Left ventricle myocardium inferior (tissue), 1 donor: ENCODE measurements at regions not wholly inside any gene's neighbourhood (a gene's known extent, or its start where the extent isn't known, plus 50 kb on each side); places are given as distances from the start of the nearest gene placed in this dataset.

Source experiments
- DNase-seq: peaks from one replicate; pipeline ENCODE4 v3.0.0-alpha.2; 2020
- H3K27ac ChIP-seq: fragments of 200-600 bp; replicated peaks from 2 replicates; pipeline ENCODE4 v1.8.0; 2021
- H3K27me3 ChIP-seq: fragments of 200-600 bp; 2 replicates; pipeline ENCODE4 v1.8.0; 2021; ENCODE audit warnings: low read depth
- H3K36me3 ChIP-seq: fragments of 200-600 bp; 2 replicates; pipeline ENCODE4 v1.8.0; 2021
- H3K4me1 ChIP-seq: fragments of 200-600 bp; 2 replicates; pipeline ENCODE4 v1.8.0; 2021
- H3K4me3 ChIP-seq: fragments of 200-600 bp; 2 replicates; pipeline ENCODE4 v1.8.0; 2021; ENCODE audit warnings: mild to moderate bottlenecking, moderate library complexity
- H3K9me3 ChIP-seq: fragments of 200-600 bp; replicated peaks from 2 replicates; pipeline ENCODE4 v1.8.0; 2021
- intact Hi-C: fragments of 100-400 bp; cut with micrococcal nuclease; formaldehyde crosslinking; loops from one replicate; pipeline ENCODE4 v1.11.0; 2022
- TF ChIP-seq, protein P1 (sequence below): fragments of 200-600 bp; IDR thresholded peaks from 2 replicates; pipeline ENCODE4 v1.8.0; 2021; ENCODE audit warnings: antibody characterized with exemption, mild to moderate bottlenecking, borderline replicate concordance
- donor health status: DM: no; HTN: yes; CAD: no; lungs with severe emphysema.

DNA sequence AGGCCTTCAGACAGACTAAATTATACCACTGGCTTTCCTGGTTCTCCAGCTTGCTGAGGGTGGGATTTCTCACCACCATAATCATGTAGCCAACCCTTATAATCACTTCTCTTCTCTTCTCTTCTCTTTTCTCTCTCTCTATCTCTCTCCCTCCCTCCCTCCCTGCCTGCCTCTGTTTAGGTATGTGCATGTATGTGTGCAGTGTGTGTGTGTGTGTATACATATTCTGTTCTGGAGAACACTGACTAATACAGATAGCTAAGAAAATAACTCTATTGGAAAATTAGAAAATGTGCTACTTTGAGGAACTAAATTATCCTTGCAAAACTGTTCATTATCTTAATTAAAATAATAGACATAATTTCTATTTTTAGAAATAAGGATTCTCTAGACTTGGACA is 118.6 kb upstream of the GADL1 start:
- Histone ChIP-seq H3K4me3 (no peak overlapping the region), H3K4me1 (peaks cover 13% of the 10 kb centered on the region), H3K9me3 (peaks cover 11% of the 10 kb centered on the region), H3K36me3 (no peaks in the 10 kb centered on the region), H3K27me3 (no peaks in the 10 kb centered on the region), H3K27ac (no peak overlapping the region)
- no peak for DNase-seq
- intact Hi-C loops: no loop called here
- TF ChIP-seq, protein P1, sequence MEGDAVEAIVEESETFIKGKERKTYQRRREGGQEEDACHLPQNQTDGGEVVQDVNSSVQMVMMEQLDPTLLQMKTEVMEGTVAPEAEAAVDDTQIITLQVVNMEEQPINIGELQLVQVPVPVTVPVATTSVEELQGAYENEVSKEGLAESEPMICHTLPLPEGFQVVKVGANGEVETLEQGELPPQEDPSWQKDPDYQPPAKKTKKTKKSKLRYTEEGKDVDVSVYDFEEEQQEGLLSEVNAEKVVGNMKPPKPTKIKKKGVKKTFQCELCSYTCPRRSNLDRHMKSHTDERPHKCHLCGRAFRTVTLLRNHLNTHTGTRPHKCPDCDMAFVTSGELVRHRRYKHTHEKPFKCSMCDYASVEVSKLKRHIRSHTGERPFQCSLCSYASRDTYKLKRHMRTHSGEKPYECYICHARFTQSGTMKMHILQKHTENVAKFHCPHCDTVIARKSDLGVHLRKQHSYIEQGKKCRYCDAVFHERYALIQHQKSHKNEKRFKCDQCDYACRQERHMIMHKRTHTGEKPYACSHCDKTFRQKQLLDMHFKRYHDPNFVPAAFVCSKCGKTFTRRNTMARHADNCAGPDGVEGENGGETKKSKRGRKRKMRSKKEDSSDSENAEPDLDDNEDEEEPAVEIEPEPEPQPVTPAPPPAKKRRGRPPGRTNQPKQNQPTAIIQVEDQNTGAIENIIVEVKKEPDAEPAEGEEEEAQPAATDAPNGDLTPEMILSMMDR: no peak

GRCh38 chr3:31013843-31014242 is 119.4 kb upstream of the GADL1 start:
- Histone ChIP-seq H3K36me3 (no peaks in the 10 kb centered on the region), H3K4me1 (peaks cover 9% of the 10 kb centered on the region), H3K4me3 (no peak overlapping the region), H3K9me3 (peaks cover 11% of the 10 kb centered on the region), H3K27me3 (no peaks in the 10 kb centered on the region), H3K27ac (no peak overlapping the region)
- TF ChIP-seq, protein P1: no peak
- DNase-seq: no peak
- intact Hi-C loops: no loop called here

GRCh38 chr3:31014317-31015040 is 120.0 kb upstream of the GADL1 start:
- intact Hi-C loops: no loop called here
- H3K27me3 ChIP-seq: no peaks in the 10 kb centered on the region
- TF ChIP-seq, protein P1: no peak
- H3K4me1 ChIP-seq: peaks cover 6% of the 10 kb centered on the region
- H3K36me3 ChIP-seq: no peaks in the 10 kb centered on the region
- H3K4me3 ChIP-seq: no peak overlapping the region
- no peak overlapping the region for H3K27ac ChIP-seq
- peaks cover 11% of the 10 kb centered on the region for H3K9me3 ChIP-seq
- DNase-seq: no peak

- Histone ChIP-seq H3K36me3 (no peaks in the 10 kb centered on the region), H3K27me3 (no peaks in the 10 kb centered on the region), H3K9me3 (peaks cover 11% of the 10 kb centered on the region), H3K4me3 (no peak overlapping the region), H3K27ac (no peak overlapping the region), H3K4me1 (no peaks in the 10 kb centered on the region)
- DNase-seq: no peak
- intact Hi-C loops: no loop called here
- TF ChIP-seq, protein P1: no peak
Measured at GRCh38 chr3:31016196-31016595, 121.7 kb upstream of the GADL1 start.

DNA sequence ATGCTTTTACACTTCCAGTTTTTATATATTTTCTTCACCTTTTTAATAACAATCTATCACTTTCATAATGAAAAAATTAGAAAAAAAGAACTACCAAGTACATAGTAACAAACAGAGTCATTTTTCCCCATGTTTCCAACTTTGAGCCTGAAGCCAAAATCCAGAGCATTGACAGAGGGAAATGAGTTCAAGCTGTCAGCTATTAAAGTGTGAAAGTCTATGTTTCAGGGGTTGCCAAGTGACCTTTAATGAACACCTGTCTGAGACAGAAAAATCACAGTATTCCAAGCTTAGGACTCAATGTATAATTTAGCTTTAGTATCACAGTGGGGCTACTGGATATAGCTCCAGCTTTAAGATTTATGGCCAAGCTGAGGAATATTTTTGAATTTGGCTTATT is 128.3 kb upstream of the GADL1 start:
- intact Hi-C loops: no loop called here
- Histone ChIP-seq H3K27me3 (no peaks in the 10 kb centered on the region), H3K9me3 (peaks cover 15% of the 10 kb centered on the region), H3K36me3 (no peaks in the 10 kb centered on the region), H3K4me3 (no peak overlapping the region), H3K27ac (no peak overlapping the region), H3K4me1 (no peaks in the 10 kb centered on the region)
- DNase-seq: no peak
- TF ChIP-seq, protein P1: no peak
